ENCODE measurements at regions not wholly inside any gene's neighbourhood (a gene's known extent, or its start where the extent isn't known, plus 50 kb on each side); places are given as distances from the start of the nearest gene placed in this dataset.

GRCh38 chr13:22009500-22009899, 338.6 kb downstream of the FGF9 start:
- H3K36me3 ChIP-seq (ENCODE audit: insufficient read depth, low read length): no peaks in the 10 kb centered on the region
- no peak overlapping the region for H2AFZ ChIP-seq (ENCODE audit: low read length)
- H3K9me3 ChIP-seq (ENCODE audit: low read length): no peaks in the 10 kb centered on the region
- no peaks in the 10 kb centered on the region for H3K27me3 ChIP-seq (ENCODE audit: insufficient read depth, low read length)
- H3K4me1 ChIP-seq (ENCODE audit: insufficient read depth, low read length, severe bottlenecking): no peaks in the 10 kb centered on the region
- no peak overlapping the region for H3K4me3 ChIP-seq (ENCODE audit: low read depth, low read length, poor library complexity, severe bottlenecking)
- H3K4me2 ChIP-seq (ENCODE audit: low read length): no peak overlapping the region
- no peaks in the 10 kb centered on the region for H3K79me2 ChIP-seq (ENCODE audit: insufficient read depth, low read length)
- H3F3A ChIP-seq (ENCODE audit: insufficient read depth, low read length): no peaks in the 10 kb centered on the region
- no peak for TF ChIP-seq EZH2 (IDR thresholded peaks at IDR 0.05; ENCODE audit: borderline replicate concordance, low read length)
- no peak for TF ChIP-seq CTCF (IDR thresholded peaks at IDR 0.05; ENCODE audit: low read length)
- no peaks in the 10 kb centered on the region for H3K9me2 ChIP-seq (ENCODE audit: low read depth, low read length)
- no peaks in the 10 kb centered on the region for H4K20me1 ChIP-seq (ENCODE audit: insufficient read depth, low read length)
- H3K9ac ChIP-seq (ENCODE audit: low read length): no peak overlapping the region
- no peak overlapping the region for H3K27ac ChIP-seq (ENCODE audit: low read depth, low read length, poor library complexity, severe bottlenecking)

DNA sequence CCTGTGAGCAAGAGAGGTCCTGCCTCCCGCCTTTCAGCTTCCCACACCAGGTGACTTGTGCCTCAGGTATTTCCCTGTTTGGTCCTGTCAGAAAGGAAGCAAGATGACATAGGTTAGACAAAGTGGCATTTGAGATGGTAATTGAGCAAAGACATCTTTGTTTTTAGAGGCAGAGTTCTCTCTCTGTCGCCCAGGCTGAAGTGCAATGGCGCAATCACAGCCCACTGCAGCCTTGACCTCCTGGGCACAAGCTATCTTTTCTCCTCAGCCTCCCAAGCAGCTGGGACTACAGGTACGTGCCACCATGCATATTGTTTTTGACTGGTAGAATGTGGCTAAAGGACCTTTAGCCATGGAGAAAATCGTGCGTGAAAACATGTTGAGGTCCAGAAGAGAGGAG, 339.1 kb downstream of the FGF9 start:
- Histone ChIP-seq H3K27ac (ENCODE audit: low read depth, low read length, poor library complexity, severe bottlenecking) (no peak overlapping the region), H3K36me3 (ENCODE audit: insufficient read depth, low read length) (no peaks in the 10 kb centered on the region), H3K9ac (ENCODE audit: low read length) (no peak overlapping the region), H3K4me1 (ENCODE audit: insufficient read depth, low read length, severe bottlenecking) (no peaks in the 10 kb centered on the region), H3K4me2 (ENCODE audit: low read length) (no peak overlapping the region), H3K9me3 (ENCODE audit: low read length) (no peaks in the 10 kb centered on the region), H3K27me3 (ENCODE audit: insufficient read depth, low read length) (no peaks in the 10 kb centered on the region), H3F3A (ENCODE audit: insufficient read depth, low read length) (no peaks in the 10 kb centered on the region), H3K79me2 (ENCODE audit: insufficient read depth, low read length) (no peaks in the 10 kb centered on the region), H3K4me3 (ENCODE audit: low read depth, low read length, poor library complexity, severe bottlenecking) (no peak overlapping the region), H2AFZ (ENCODE audit: low read length) (no peak overlapping the region), H3K9me2 (ENCODE audit: low read depth, low read length) (no peaks in the 10 kb centered on the region), H4K20me1 (ENCODE audit: insufficient read depth, low read length) (no peaks in the 10 kb centered on the region)
- no peak for TF ChIP-seq EZH2 (IDR thresholded peaks at IDR 0.05; ENCODE audit: borderline replicate concordance, low read length)
- no peak for TF ChIP-seq CTCF (IDR thresholded peaks at IDR 0.05; ENCODE audit: low read length)

DNA sequence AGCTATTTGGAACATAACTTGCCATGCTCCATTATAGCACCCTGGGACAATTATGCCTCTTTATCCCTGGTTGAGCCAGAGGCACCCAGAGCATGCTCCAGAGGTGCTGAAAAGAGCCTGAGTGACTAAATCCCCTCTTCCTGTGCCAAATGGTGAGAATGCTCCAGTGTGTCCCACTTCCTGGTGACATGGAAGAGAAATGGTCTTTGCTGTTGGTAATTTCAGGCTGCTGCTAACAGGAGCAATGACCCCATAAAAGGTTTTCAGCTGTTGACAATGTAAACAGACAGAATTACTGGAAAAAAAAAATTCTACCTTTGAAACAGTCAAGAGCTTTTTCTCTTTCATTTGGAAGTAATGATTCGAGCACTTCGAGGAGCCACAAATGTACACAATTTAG, 341.8 kb downstream of the FGF9 start:
- no peaks in the 10 kb centered on the region for H4K20me1 ChIP-seq (ENCODE audit: insufficient read depth, low read length)
- H3K36me3 ChIP-seq (ENCODE audit: insufficient read depth, low read length): no peaks in the 10 kb centered on the region
- no peak overlapping the region for H3K27ac ChIP-seq (ENCODE audit: low read depth, low read length, poor library complexity, severe bottlenecking)
- no peaks in the 10 kb centered on the region for H3F3A ChIP-seq (ENCODE audit: insufficient read depth, low read length)
- no peaks in the 10 kb centered on the region for H3K27me3 ChIP-seq (ENCODE audit: insufficient read depth, low read length)
- no peaks in the 10 kb centered on the region for H3K79me2 ChIP-seq (ENCODE audit: insufficient read depth, low read length)
- TF ChIP-seq CTCF (IDR thresholded peaks at IDR 0.05; ENCODE audit: low read length) (no peak), EZH2 (IDR thresholded peaks at IDR 0.05; ENCODE audit: borderline replicate concordance, low read length) (no peak)
- H2AFZ ChIP-seq (ENCODE audit: low read length): no peak overlapping the region
- no peak overlapping the region for H3K4me3 ChIP-seq (ENCODE audit: low read depth, low read length, poor library complexity, severe bottlenecking)
- no peaks in the 10 kb centered on the region for H3K9me2 ChIP-seq (ENCODE audit: low read depth, low read length)
- H3K4me2 ChIP-seq (ENCODE audit: low read length): no peak overlapping the region
- no peaks in the 10 kb centered on the region for H3K4me1 ChIP-seq (ENCODE audit: insufficient read depth, low read length, severe bottlenecking)
- no peaks in the 10 kb centered on the region for H3K9me3 ChIP-seq (ENCODE audit: low read length)
- H3K9ac ChIP-seq (ENCODE audit: low read length): no peak overlapping the region
